GM18951 (cell line): ENCODE measurements at regions not wholly inside any gene's neighbourhood (a gene's known extent, or its start where the extent isn't known, plus 50 kb on each side); places are given as distances from the start of the nearest gene placed in this dataset.
"Not testable (repeated sequence)": the region's sequence is repeated elsewhere in the genome, so short reads cannot be mapped to it uniquely, and the experiment has no call there.

Source experiments
- POLR2A ChIP-seq: IDR thresholded peaks from 4 replicates; pipeline ENCODE4 v1.6.1; 2011; ENCODE audit warnings: mild to moderate bottlenecking; ENCODE audit not compliant: insufficient read length, insufficient read depth; ENCODE audit errors: extremely low read depth
- in situ Hi-C: fragments of 300-500 bp; cut with MboI; formaldehyde crosslinking; loops from one replicate; pipeline ENCODE4 v1.12.0; 2022; ENCODE audit warnings: low sequenced_read_pairs, mixed read lengths, inconsistent platforms; ENCODE audit not compliant: unreplicated experiment

DNA sequence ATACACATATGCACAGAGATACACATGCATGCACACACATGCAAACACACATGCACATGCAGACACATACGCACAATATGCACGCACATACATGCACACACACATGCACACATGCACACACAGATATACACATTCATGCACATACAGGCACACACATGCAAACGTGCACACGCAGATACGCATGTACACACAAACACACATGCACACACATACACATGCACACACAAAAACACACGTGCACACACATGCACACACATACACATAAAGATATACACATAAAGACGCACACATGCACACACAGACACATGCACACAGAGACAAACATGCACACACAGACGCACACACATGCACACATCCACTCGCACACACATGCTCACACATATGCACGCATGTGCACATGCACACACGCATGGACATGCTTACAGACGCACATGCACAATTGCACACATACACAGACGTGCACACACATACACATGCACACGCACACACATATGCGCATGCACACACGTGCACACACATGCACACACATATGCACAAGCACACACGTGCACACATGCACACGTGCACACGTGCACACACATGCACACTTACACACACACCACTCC lies 145.2 kb downstream of the ADRA2C start:
- no peak for TF ChIP-seq POLR2A
- in situ Hi-C loops, result no loop called here

DNA sequence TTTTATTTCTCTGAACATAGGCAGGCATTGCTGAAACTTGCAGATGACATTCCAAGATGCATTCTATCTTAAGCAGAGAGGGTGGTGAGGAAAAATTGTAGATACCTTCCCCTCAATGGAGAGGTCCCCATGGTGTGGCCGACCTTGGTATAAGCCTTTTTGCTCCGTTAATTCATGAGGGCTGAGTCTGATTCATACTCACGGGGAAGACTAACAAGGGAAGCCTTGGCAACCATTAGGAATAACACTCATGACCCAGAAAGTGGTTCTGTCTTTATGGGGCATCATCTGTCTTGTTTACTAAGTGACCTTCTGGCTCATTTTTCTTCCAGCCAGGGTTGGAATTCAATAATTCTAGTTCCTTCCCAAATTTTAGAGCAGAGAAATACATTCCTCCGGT lies 148.3 kb downstream of the ADRA2C start:
- in situ Hi-C loops, result not testable (repeated sequence)

DNA sequence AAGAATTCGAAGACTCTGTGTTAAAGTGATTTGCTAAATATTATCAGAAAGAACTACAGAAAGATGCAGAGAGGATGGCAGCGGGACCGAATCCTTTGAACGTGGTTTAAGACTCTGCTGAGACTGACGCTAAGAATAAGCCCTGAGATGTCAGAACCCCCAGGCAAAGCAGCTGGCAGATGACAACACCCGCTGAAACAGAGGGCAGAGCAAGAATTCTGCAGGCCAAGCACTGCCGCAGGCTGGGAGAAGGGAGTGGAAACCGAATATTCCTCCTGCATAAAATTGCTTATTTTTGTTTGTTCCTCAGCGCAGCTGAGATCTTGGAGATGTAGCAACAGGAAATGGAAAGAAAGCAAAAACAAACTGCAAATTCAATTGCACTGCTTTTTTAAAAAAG lies 153.3 kb downstream of the ADRA2C start:
- in situ Hi-C loops, result not testable (repeated sequence)

DNA sequence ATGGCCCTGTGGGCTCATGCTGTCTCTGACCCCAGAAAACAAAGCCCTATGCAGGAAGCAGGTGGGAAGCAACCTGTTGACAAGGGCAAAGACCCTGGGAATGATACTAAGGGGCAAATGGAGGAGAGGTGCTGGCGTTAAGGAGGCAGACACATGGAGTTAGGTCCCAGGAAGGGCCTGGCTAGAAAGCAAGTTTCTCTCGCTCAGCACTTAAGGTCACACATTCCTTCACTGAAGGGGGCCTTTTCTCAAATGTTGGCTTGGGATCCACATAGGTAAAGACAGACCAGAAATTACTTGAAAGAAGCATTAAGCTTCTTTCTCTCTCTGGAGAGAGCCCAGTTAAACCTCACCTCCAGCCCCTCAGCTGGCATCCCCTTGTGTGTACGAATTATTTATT lies 155.7 kb downstream of the ADRA2C start:
- in situ Hi-C loops, result not testable (repeated sequence)

DNA sequence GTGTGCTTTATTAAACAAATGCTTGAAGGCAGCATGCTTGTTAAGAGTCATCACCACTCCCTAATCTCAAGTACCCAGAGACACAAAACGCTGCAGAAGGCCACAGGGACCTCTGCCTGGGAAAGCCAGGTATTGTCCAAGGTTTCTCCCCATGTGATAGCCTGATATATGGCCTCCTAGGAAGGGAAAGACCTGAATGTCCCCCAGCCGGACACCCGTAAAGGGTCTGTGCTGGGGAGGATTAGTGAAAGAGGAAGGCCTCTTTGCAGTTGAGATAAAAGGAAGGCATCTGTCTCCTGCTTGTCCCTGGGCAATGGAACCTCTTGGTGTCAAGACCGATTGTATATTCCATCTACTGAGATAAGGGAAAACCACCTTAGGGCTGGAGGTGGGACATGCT lies 159.7 kb downstream of the ADRA2C start:
- in situ Hi-C loops, result not testable (repeated sequence)

DNA sequence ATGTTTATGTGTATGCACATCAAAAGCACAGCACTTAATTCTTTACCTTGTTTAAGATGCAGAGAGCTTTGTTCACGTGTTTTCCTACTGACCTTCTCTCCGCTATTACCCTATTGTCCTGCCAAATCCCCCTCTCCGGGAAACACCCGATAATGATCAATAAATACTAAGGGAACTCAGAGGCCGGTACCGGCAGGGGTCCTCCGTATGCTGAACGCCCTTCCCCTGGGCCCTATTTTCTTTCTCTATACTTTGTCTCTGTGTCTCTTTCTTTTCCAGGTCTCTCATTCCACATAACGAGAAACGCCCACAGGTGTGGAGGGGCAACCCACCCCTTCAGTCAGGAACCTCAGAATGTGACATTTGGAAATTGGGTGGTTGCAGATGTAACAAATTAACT lies 160.1 kb downstream of the ADRA2C start:
- in situ Hi-C loops, result not testable (repeated sequence)

DNA sequence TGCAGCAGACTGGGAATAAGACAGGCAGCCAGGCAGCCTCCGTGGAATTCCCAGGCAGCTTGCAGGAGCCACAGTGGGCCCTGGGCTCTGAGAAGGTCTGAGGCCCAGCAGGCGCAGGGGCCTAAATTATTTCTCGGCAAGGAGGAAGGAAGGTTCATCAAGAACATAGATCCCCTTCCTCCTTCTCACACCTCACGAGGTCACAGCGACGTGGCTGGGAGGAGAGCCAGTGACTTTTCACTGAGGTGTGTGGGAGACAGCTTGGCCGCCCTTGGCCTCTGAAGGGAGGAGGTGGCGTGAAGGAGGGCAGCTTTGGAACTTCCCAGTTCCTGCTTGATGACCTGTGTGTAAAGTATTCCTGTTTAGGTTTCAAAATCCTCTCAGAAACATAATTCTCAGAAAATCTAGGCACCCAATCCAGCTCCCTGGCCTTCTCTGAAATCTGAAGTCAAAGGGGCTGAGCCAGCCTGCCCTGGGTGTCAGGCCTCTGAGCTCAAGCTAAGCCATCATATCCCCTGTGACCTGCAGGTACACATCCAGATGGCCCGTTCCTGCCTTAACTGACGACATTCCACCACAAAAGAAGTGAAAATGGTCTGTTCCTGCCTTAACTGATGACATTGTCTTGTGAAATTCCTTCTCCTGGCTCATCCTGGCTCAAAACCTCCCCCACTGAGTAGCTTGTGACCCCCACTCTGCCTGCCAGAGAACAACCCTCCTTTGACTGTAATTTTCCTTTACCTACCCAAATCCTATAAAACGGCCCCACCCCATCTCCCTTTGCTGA lies 161.0 kb downstream of the ADRA2C start:
- in situ Hi-C loops, result not testable (repeated sequence)

DNA sequence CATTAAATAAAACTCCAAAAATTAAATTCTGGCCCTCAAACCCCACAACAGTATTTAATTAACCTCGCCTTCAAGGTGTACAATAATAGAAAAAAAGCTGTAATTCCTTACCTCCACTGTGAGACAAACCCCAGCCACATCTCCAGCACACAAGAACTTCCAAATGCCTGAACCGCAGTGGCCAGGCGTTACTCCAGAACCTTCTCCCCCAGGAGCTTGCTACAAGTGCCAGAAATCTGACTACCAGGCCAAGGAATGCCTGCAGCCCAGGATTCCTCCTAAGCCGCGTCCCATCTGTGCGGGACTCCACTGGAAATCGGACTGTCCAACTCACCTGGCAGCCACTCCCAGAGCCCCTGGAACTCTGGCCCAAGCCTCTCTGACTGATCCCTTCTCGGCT lies 163.2 kb downstream of the ADRA2C start:
- in situ Hi-C loops, result not testable (repeated sequence)

DNA sequence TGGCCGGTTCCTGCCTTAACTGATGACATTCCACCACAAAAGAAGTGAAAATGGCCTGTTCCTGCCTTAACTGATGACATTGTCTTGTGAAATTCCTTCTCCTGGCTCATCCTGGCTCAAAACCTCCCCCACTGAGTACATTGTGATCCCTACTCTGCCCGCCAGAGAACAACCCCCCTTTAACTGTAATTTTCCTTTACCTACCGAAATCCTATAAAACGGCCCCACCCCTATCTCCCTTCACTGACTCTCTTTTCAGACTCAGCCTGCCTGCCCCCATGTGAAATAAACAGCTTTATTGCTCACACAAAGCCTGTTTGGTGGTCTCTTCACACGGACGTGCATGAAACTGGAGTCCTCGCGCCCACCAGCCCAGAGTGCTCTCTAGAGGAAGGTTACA lies 166.5 kb downstream of the ADRA2C start:
- in situ Hi-C loops, result not testable (repeated sequence)

DNA sequence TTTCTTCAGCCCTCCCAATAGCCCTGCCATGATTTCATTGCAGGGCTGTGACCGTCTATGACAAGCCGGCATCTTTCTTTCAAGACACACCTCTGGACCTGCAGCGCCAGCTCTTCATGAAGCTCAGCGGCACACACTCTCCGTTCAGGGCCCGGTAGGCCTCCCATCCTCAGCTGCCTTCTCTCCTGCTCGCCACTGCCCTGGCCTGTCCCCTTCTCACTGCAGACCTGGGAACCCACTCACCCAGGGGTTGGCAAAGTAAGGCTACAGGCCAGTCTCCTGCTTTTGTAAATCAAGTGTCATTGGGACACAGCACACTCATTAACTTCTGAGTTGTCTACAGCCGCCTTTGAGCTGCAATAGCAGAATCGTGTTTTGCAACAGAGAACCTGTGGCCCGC lies 169.2 kb downstream of the ADRA2C start:
- in situ Hi-C loops, result not testable (repeated sequence)

DNA sequence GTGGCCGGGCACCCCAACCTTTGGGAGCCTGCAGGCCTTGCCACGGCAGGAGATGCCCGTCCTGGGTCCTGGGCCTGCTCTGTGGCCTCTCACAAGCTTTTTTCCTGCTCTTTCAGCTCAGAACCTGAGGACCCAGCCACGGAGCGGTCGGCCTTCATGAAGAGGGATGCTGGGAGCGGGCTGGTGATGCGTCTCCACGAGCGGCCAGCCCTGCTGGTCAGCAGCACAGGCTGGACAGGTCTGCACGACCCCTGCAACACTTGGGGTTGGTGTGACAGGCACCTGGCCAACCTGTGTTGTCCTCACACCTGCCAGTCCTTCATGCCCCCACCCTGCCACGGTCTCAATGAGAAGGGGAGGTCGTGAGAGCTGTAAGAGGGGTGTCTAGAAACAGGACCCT lies 170.0 kb downstream of the ADRA2C start:
- TF ChIP-seq POLR2A, result no peak
- in situ Hi-C loops, result no loop called here

DNA sequence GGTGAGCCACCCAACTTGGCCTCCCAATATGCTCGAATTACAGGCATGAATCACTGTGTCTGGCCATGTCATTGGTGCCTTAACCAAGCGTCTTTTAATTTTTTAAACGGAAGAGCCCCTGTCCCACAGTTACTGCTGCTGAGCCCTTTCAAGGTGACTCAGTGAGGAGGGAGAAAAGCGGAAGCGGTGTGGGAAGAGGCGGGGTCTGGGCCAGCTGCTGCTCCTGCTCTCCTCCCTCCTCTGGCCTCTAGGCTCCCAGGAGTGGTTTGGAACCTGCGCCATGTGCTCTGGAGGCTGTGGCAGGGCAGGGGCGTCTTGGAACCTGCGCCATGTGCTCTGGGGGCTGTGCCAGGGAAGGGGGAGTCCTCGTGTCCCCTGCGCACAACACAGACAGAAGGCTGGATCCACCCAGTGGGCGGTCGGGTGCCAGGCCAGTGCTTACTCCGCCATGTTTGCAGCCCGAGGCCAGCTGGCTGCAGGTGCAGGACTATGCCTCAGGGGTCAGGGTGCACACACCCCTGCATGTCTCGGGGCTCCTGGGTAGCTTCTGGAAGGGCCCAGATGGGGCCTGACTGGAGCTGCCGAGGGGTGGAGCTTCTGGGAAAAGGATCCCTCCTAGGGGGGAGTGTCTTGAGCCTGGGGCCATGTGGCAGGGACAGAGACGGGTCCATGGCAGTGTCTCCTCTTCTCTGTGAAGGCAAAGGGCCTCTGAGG lies 171.8 kb downstream of the ADRA2C start:
- in situ Hi-C loops, result not testable (repeated sequence)

DNA sequence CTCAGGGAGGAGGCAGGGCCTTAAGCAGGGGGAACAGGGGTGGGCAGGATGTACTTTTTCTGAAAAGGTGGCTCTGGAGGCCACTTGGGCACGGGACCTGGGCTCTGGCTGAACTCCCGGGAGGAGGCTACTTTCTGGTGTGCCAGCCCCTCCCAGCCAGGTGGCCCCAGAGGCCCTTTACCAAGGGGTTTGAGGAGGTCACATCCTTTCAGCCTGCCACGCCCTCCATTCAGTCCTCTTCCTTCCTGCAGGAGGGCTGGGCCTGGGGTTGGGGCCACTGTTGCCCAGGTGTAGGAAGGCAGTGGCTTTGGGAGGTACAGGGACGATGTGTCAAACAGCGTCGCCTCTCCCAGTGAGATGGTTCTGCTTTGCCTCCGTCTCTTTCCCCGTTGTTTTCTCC lies 172.5 kb downstream of the ADRA2C start:
- in situ Hi-C loops, result not testable (repeated sequence)

DNA sequence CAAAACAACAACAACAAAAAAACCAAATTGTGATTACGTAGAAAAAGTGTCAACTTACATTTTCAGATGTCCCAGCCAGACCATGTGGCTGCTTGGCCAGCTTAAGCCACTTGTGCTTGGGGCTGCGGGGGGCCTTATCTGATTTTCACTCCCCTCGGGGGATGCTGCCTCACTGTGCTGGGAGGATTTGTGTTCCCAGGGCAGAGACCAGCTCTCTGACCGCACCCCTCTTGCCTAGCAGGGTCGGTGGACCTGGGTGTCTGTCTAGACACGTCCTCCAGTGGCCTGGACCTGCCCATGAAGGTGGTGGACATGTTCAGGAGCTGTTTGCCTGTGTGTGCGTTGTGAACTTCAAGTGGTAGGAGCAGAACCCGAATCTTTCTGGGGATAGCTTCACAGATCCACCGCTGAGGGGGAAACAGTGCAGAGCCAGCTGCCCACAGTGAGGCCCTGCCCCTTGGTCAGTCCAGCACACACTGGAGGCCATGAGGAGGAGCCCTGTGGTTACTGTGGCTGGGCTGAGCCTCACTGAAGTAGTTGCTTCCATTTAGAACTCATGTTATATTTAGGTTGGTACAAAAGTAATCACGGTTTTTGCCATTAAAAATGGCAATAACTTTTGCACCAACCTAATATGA lies 173.9 kb downstream of the ADRA2C start:
- in situ Hi-C loops, result not testable (repeated sequence)

DNA sequence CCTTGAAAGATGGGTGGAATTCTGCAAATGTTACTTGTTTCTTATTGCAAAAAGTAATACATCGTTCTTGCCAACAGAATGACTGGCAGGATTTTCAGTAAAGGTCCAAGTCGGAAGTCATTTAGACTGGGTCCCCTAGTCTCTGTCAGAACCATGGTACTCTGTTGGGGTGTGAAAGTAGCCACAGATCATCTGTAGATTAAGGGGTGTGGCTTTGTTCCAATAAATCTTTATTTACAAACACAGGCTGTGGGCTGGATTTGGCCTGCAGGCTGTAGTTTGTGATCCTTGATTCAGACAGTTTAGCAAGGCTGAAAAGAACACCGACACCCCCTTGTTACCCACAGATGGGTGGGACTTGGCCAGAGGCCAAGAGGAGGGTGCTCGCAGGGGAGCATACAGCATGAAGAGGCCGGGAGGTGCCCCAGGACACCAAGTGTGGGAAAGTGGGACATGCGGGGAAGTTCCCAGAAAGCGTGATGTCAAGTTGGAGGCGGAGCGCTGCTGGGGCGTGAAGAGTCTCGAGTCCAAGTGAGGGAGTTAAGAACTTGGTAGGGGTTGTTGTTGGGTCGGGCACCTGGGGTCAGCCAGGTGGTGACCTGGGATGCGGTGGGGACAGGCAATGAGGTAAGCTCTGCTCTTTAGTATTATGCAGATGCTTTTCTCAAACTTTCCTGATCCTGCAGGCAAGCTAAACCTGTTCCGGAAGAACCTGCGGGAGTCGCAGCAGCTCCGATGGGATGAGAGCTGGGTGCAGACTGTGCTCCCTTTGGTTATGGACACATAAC lies 175.7 kb downstream of the ADRA2C start:
- in situ Hi-C loops, result not testable (repeated sequence)

DNA sequence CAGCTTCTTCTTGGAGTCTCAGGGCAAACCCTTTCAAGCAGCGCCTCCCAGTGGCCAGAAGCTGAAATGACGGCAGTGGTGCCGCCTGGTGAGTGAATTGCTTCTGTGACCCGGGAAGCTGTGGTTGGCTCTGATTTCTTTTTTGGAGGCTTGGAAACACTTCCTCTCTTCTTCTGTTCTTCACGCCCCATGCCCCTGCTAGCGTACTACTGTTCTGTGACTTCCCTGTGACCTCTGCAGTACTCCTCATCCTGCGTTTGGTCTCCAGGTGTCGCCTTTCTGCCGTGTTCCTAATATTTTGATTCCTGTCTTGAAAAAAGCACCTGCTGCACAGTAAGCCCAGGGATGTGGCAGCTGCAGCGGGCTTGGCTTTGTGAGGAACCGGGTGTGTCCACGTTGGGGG lies 176.4 kb downstream of the ADRA2C start:
- in situ Hi-C loops, result not testable (repeated sequence)

DNA sequence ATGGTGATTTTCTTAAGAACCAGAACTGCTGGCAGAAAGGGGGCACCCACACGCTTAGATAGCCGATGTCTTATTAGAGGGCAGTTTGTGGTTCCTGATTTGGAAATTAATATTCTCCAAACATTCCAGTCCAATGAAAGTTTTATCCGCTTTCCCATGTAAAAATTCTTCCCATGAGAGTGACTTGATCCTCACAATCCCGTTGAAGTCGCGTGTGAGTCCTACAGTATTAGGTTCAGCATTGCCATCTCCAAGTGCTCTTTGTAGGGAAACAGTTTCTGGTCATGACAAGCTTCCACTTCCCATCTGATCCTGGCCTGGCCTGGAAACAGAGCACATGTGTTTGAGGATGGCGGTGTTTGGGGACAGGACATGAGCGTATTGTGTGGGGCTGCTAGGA lies 176.9 kb downstream of the ADRA2C start:
- in situ Hi-C loops, result not testable (repeated sequence)
